GM23248 (cell line): ENCODE measurements at regions not wholly inside any gene's neighbourhood (a gene's known extent, or its start where the extent isn't known, plus 50 kb on each side); places are given as distances from the start of the nearest gene placed in this dataset.

Experiments
- EZH2 ChIP-seq: fragments of 200-600 bp; sonication (generic); IDR thresholded peaks from 2 replicates; pipeline ENCODE4 v1.6.1; 2018; ENCODE audit warnings: antibody characterized with exemption, mild to moderate bottlenecking; ENCODE audit not compliant: insufficient read depth, poor library complexity, severe bottlenecking
- EZH2phosphoT487 ChIP-seq: fragments of 200-600 bp; sonication (generic); IDR thresholded peaks from 2 replicates; pipeline ENCODE4 v1.6.1; 2018; ENCODE audit warnings: antibody characterized with exemption, moderate library complexity, mild to moderate bottlenecking, low read depth; ENCODE audit not compliant: insufficient read depth

- TF ChIP-seq EZH2 (no peak), EZH2phosphoT487 (no peak)
These were observed 390.7 kb downstream of the GBA3 start for GRCh38 chr4:23083391-23083790.
